Upper lobe of left lung (tissue), 6 donors: ENCODE measurements at regions not wholly inside any gene's neighbourhood (a gene's known extent, or its start where the extent isn't known, plus 50 kb on each side); places are given as distances from the start of the nearest gene placed in this dataset.
A peak's percentile ranks its signal among the peaks of the same experiment; 100 is the strongest.

Experiments used
- ATAC-seq, 2 donors: fragments of 200-7000 bp; cut with Tn5 transposase; one replicate each; pipeline ENCODE4 v1.9.1; 2022; ENCODE audit warnings: mild to moderate bottlenecking in 2 of 2, moderate library complexity in 2 of 2; ENCODE audit not compliant: low FRiP score in 2 of 2
- DNase-seq, 2 donors: peaks; one replicate each; pipeline ENCODE4 v3.0.0-alpha.2; 2019 to 2020
- H3K27ac ChIP-seq, 4 donors: fragments of 200-600 bp; sonication (generic); one replicate each; pipeline ENCODE4 v1.5.1; 2016 to 2019
- H3K27me3 ChIP-seq, 4 donors: fragments of 200-600 bp; sonication (generic); one replicate each; pipeline ENCODE4 v1.5.1; 2017 to 2019
- H3K36me3 ChIP-seq, 4 donors: fragments of 200-600 bp; sonication (generic); one replicate each; pipeline ENCODE4 v1.5.1; 2016 to 2019
- H3K4me1 ChIP-seq, 4 donors: fragments of 200-600 bp; sonication (generic); one replicate each; pipeline ENCODE4 v1.5.1; 2018 to 2019
- H3K4me3 ChIP-seq, 4 donors: fragments of 200-600 bp; sonication (generic); one replicate each; pipeline ENCODE4 v1.5.1; 2017 to 2019; ENCODE audit warnings: mild to moderate bottlenecking in 2 of 4, moderate library complexity in 1 of 4
- H3K9me3 ChIP-seq, 4 donors: fragments of 200-600 bp; sonication (generic); one replicate each; pipeline ENCODE4 v1.5.1; 2018 to 2019
- CTCF ChIP-seq, 6 experiments: fragments of 450-650 bp in 4 of 6; fragments of 200-600 bp in 2 of 6; sonication (generic) in 2 of 6; IDR thresholded peaks; one replicate each; pipeline ENCODE4 v1.5.1; 2016 to 2019; ENCODE audit warnings: antibody characterized with exemption in 6 of 6
- EP300 ChIP-seq, 4 donors: sonication (generic); formaldehyde crosslinking; IDR thresholded peaks; one replicate each; pipeline ENCODE4 v1.5.1; 2017; ENCODE audit warnings: antibody characterized with exemption in 4 of 4, control low read depth in 2 of 4
- POLR2A ChIP-seq, 4 donors: fragments of 450-650 bp; IDR thresholded peaks; one replicate each; pipeline ENCODE4 v1.5.1; 2016 to 2017; ENCODE audit warnings: antibody characterized with exemption in 4 of 4, mild to moderate bottlenecking in 2 of 4
- POLR2AphosphoS5 ChIP-seq, 2 donors: sonication (generic); formaldehyde crosslinking; IDR thresholded peaks; one replicate each; pipeline ENCODE4 v1.5.1; 2017; ENCODE audit warnings: antibody characterized with exemption in 2 of 2
- WGBS, 2 donors: methylation state at CpG; one replicate each; pipeline ENCODE4 v1.1.5; 2017 to 2018; 5-methylcytosine and 5-hydroxymethylcytosine counted together
- donor health status: DM: no; HTN: no; CAD: no; lungs with moderate emphysema.
- donor health status: DM: no; HTN: yes; CAD: no; lungs with severe emphysema.

- Histone ChIP-seq H3K36me3 (no peaks in the 10 kb centered on the region), H3K27ac (no peak overlapping the region), H3K27me3 (no peaks in the 10 kb centered on the region), H3K4me3 (no peak overlapping the region), H3K4me1 (no peaks in the 10 kb centered on the region), H3K9me3 (no peaks in the 10 kb centered on the region)
- DNase-seq, result no peak
- 75% methylated on average over 3 of the region's 3 CpGs; no CpG with 5 or more reads in 1 of the 2 donors for WGBS, 2 donors
- ATAC-seq, result no peak
- TF ChIP-seq POLR2AphosphoS5 (IDR thresholded peaks at IDR 0.05) (no peak), CTCF (IDR thresholded peaks at IDR 0.05) (no peak), POLR2A (IDR thresholded peaks at IDR 0.05) (no peak), EP300 (IDR thresholded peaks at IDR 0.05) (no peak)
These were observed 146.8 kb downstream of the HMGN5 start for GRCh38 chrX:81054904-81055303.

- no peaks in the 10 kb centered on the region for H3K4me1 ChIP-seq
- ATAC-seq (no peak), DNase-seq (no peak)
- TF ChIP-seq POLR2AphosphoS5 (IDR thresholded peaks at IDR 0.05) (no peak), EP300 (IDR thresholded peaks at IDR 0.05) (no peak), POLR2A (IDR thresholded peaks at IDR 0.05) (no peak), CTCF (IDR thresholded peaks at IDR 0.05) (no peak)
- H3K36me3 ChIP-seq, result no peaks in the 10 kb centered on the region
- no peak overlapping the region for H3K4me3 ChIP-seq
- no peaks in the 10 kb centered on the region for H3K9me3 ChIP-seq
- no peak overlapping the region for H3K27ac ChIP-seq
- H3K27me3 ChIP-seq, result no peaks in the 10 kb centered on the region
- 93% methylated on average over 1 of the region's 1 CpG; no CpG with 5 or more reads in 1 of the 2 donors for WGBS, 2 donors
These were observed 180.2 kb downstream of the HMGN5 start for GRCh38 chrX:81021478-81021877.

GRCh38 chrX:81003491-81004185 is 194.0 kb upstream of the BRWD3 start:
- TF ChIP-seq POLR2AphosphoS5 (IDR thresholded peaks at IDR 0.05), result no peak
- TF ChIP-seq EP300 (IDR thresholded peaks at IDR 0.05), result no peak
- no peak for TF ChIP-seq CTCF (IDR thresholded peaks at IDR 0.05)
- no peak for TF ChIP-seq POLR2A (IDR thresholded peaks at IDR 0.05)
- peak in 1 of 2 donors; percentile 42 for DNase-seq

GRCh38 chrX:80984118-80984517 is 174.4 kb upstream of the BRWD3 start:
- Histone ChIP-seq H3K36me3 (no peaks in the 10 kb centered on the region), H3K4me3 (no peak overlapping the region), H3K27me3 (no peaks in the 10 kb centered on the region), H3K4me1 (no peaks in the 10 kb centered on the region), H3K27ac (no peak overlapping the region), H3K9me3 (no peaks in the 10 kb centered on the region)
- ATAC-seq (no peak), DNase-seq (no peak)
- TF ChIP-seq POLR2A (IDR thresholded peaks at IDR 0.05), result no peak
- WGBS, 2 donors, result 77 to 96% methylated on average over 2 of the region's 2 CpGs

More at GRCh38 chrX:81003491-81004185, 194.0 kb upstream of the BRWD3 start:
- H3K27me3 ChIP-seq, result no peaks in the 10 kb centered on the region
- WGBS, 2 donors, result 84 to 89% methylated on average over 6 to 52 of the region's 52 CpGs
- ATAC-seq, result no peak
- no peaks in the 10 kb centered on the region for H3K36me3 ChIP-seq
- H3K4me1 ChIP-seq, result no peaks in the 10 kb centered on the region
- H3K9me3 ChIP-seq, result no peaks in the 10 kb centered on the region
- H3K27ac ChIP-seq, result no peak overlapping the region
- no peak overlapping the region for H3K4me3 ChIP-seq
